SU-DHL-6 (cell line): ENCODE measurements at regions not wholly inside any gene's neighbourhood (a gene's known extent, or its start where the extent isn't known, plus 50 kb on each side); places are given as distances from the start of the nearest gene placed in this dataset.

Source experiments
- CTCF ChIP-seq: fragments of 200-600 bp; sonication (generic); IDR thresholded peaks from one replicate; pipeline ENCODE4 v1.5.1; 2017; ENCODE audit warnings: antibody characterized with exemption, mild to moderate bottlenecking, low read length, moderate library complexity; ENCODE audit not compliant: insufficient read depth, poor library complexity, severe bottlenecking
- EZH2phosphoT487 ChIP-seq: fragments of 200-600 bp; sonication (generic), shearing (Covaris generic); conservative IDR thresholded peaks from 2 replicates; pipeline ENCODE4 v1.6.1; 2018; ENCODE audit warnings: mild to moderate bottlenecking, antibody characterized with exemption, low read length, moderate library complexity, mixed read lengths

- no peak for TF ChIP-seq CTCF
- no peak for TF ChIP-seq EZH2phosphoT487
Measured at GRCh38 chr7:115683093-115683492, 347.5 kb downstream of the TFEC start.
